ENCODE measurements at regions not wholly inside any gene's neighbourhood (a gene's known extent, or its start where the extent isn't known, plus 50 kb on each side); places are given as distances from the start of the nearest gene placed in this dataset.

DNA sequence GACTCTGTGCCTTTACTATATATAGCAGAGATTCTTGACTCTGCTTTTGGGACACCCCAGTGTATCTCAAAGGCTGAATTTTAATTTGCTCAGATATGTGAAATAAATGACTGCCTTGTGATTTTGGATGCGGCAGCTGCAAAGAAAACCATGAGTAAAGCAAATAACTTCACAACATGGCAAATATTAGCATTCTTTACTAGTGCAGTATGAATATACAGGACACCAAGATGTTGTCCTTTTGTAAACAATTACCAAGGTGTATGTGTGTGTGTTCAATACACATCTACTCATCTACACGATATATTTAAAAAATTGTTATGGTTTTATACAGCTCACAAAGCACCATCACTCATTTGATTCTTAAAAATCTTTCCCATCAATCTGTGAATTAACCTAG is 70.6 kb upstream of the TCF4 start:
- TF ChIP-seq, protein P1, sequence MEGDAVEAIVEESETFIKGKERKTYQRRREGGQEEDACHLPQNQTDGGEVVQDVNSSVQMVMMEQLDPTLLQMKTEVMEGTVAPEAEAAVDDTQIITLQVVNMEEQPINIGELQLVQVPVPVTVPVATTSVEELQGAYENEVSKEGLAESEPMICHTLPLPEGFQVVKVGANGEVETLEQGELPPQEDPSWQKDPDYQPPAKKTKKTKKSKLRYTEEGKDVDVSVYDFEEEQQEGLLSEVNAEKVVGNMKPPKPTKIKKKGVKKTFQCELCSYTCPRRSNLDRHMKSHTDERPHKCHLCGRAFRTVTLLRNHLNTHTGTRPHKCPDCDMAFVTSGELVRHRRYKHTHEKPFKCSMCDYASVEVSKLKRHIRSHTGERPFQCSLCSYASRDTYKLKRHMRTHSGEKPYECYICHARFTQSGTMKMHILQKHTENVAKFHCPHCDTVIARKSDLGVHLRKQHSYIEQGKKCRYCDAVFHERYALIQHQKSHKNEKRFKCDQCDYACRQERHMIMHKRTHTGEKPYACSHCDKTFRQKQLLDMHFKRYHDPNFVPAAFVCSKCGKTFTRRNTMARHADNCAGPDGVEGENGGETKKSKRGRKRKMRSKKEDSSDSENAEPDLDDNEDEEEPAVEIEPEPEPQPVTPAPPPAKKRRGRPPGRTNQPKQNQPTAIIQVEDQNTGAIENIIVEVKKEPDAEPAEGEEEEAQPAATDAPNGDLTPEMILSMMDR (IDR thresholded peaks at IDR 0.05; ENCODE audit: low read depth, low read length, poor library complexity, severe bottlenecking) = no peak
- no peak for TF ChIP-seq EZH2phosphoT487 (IDR thresholded peaks at IDR 0.05; ENCODE audit: borderline replicate concordance, low read length)
